WTC11 (cell line): ENCODE measurements at regions not wholly inside any gene's neighbourhood (a gene's known extent, or its start where the extent isn't known, plus 50 kb on each side); places are given as distances from the start of the nearest gene placed in this dataset.

Experiments
- ATAC-seq: fragments of 200-7000 bp; cut with Tn5 transposase; 2 replicates; pipeline ENCODE4 v1.10.0; 2021; ENCODE audit warnings: mild to moderate bottlenecking, moderate library complexity
- CTCF ChIA-PET: fragments of 300-600 bp; sonication (Branson Sonifier 250); formaldehyde crosslinking; loops from one replicate; lab custom pipeline; 2021; ENCODE audit warnings: antibody characterized with exemption; lab: Charles Lee
- POLR2A ChIA-PET: fragments of 350-600 bp; sonication (Branson Sonifier 250); formaldehyde crosslinking; loops from one replicate; lab custom pipeline; 2021; ENCODE audit warnings: antibody characterized with exemption; lab: Charles Lee
- DNase-seq: peaks from one replicate; pipeline ENCODE4 v3.0.0; 2021; ENCODE audit warnings: low spot score
- H3K27ac Mint-ChIP-seq: 2 replicates; pipeline ENCODE4 v1.8.0; 2021; ENCODE audit warnings: mixed read lengths
- H3K27me3 Mint-ChIP-seq: 2 replicates; pipeline ENCODE4 v1.8.0; 2021; ENCODE audit warnings: low read depth, mild to moderate bottlenecking, moderate library complexity, mixed read lengths
- H3K36me3 Mint-ChIP-seq: 2 replicates; pipeline ENCODE4 v1.8.0; 2021; ENCODE audit warnings: mixed read lengths
- H3K4me1 Mint-ChIP-seq: 2 replicates; pipeline ENCODE4 v1.8.0; 2022; ENCODE audit warnings: mixed read lengths
- H3K4me3 Mint-ChIP-seq: 2 replicates; pipeline ENCODE4 v1.8.0; 2021; ENCODE audit warnings: mild to moderate bottlenecking, moderate library complexity, mixed read lengths
- H3K9me3 Mint-ChIP-seq: 2 replicates; pipeline ENCODE4 v1.8.0; 2021; ENCODE audit warnings: mixed read lengths
- ATF1 ChIP-seq: sonication (generic); formaldehyde crosslinking; IDR thresholded peaks from 2 replicates; pipeline ENCODE4 v1.8.1; 2023; ENCODE audit warnings: mild to moderate bottlenecking, moderate library complexity, missing genetic modification reagents
- ESRRA ChIP-seq: sonication (generic); formaldehyde crosslinking; IDR thresholded peaks from 2 replicates; pipeline ENCODE4 v1.8.1; 2022; ENCODE audit warnings: mild to moderate bottlenecking, missing genetic modification reagents, borderline replicate concordance
- RORB ChIP-seq: fragments of 250-450 bp; sonication (Bioruptor Pico); IDR thresholded peaks from 2 replicates; pipeline ENCODE4 v1.9.0; 2021; ENCODE audit warnings: mild to moderate bottlenecking
- SMAD3 ChIP-seq: sonication (generic); formaldehyde crosslinking; IDR thresholded peaks from 2 replicates; pipeline ENCODE4 v1.8.0; 2022; ENCODE audit warnings: missing genetic modification reagents, mild to moderate bottlenecking, borderline replicate concordance
- TEAD1 ChIP-seq: sonication (generic); formaldehyde crosslinking; IDR thresholded peaks from 2 replicates; pipeline ENCODE4 v1.8.0; 2022; ENCODE audit warnings: mild to moderate bottlenecking, missing genetic modification reagents
- ZNF121 ChIP-seq: sonication (generic); formaldehyde crosslinking; IDR thresholded peaks from 2 replicates; pipeline ENCODE4 v1.8.0; 2023; ENCODE audit warnings: missing genetic modification reagents
- ZNF396 ChIP-seq: fragments of 250-450 bp; sonication (Bioruptor Pico); IDR thresholded peaks from 2 replicates; pipeline ENCODE4 v1.8.0; 2021; ENCODE audit warnings: mild to moderate bottlenecking, moderate library complexity, borderline replicate concordance
- ZNF416 ChIP-seq: fragments of 250-450 bp; sonication (Bioruptor Pico); IDR thresholded peaks from 2 replicates; pipeline ENCODE4 v1.9.0; 2021; ENCODE audit warnings: mild to moderate bottlenecking, inconsistent platforms
- ZNF423 ChIP-seq: fragments of 250-450 bp; sonication (Bioruptor Pico); IDR thresholded peaks from 2 replicates; pipeline ENCODE4 v2.1.2; 2022; ENCODE audit warnings: mild to moderate bottlenecking, moderate library complexity
- TF ChIP-seq, protein P1 (sequence below): sonication (generic); formaldehyde crosslinking; IDR thresholded peaks from 2 replicates; pipeline ENCODE4 v1.8.1; 2023; ENCODE audit warnings: mild to moderate bottlenecking, missing genetic modification reagents, moderate library complexity
- TF ChIP-seq, protein P2 (sequence below): fragments of 250-450 bp; sonication (Bioruptor Pico); IDR thresholded peaks from 2 replicates; pipeline ENCODE4 v1.9.0; 2021; ENCODE audit warnings: mild to moderate bottlenecking, borderline replicate concordance
- TF ChIP-seq, protein P3 (sequence below): sonication (generic); formaldehyde crosslinking; IDR thresholded peaks from 2 replicates; pipeline ENCODE4 v1.8.0; 2023; ENCODE audit warnings: mild to moderate bottlenecking, missing genetic modification reagents
- TF ChIP-seq, protein P4 (sequence below): sonication (generic); formaldehyde crosslinking; IDR thresholded peaks from 2 replicates; pipeline ENCODE4 v1.8.1; 2023; ENCODE audit warnings: mild to moderate bottlenecking, missing genetic modification reagents
- TF ChIP-seq, protein P5 (sequence below): sonication (generic); formaldehyde crosslinking; IDR thresholded peaks from 2 replicates; pipeline ENCODE4 v1.8.1; 2023; ENCODE audit warnings: mild to moderate bottlenecking, missing genetic modification reagents
- TF ChIP-seq, protein P6 (sequence below): sonication (generic); formaldehyde crosslinking; IDR thresholded peaks from 2 replicates; pipeline ENCODE4 v1.8.0; 2022; ENCODE audit warnings: mild to moderate bottlenecking, missing genetic modification reagents
- TF ChIP-seq, protein P7 (sequence below): fragments of 250-450 bp; sonication (Bioruptor Pico); conservative IDR thresholded peaks from 2 replicates; pipeline ENCODE4 v1.9.0; 2021; ENCODE audit warnings: mild to moderate bottlenecking

DNA sequence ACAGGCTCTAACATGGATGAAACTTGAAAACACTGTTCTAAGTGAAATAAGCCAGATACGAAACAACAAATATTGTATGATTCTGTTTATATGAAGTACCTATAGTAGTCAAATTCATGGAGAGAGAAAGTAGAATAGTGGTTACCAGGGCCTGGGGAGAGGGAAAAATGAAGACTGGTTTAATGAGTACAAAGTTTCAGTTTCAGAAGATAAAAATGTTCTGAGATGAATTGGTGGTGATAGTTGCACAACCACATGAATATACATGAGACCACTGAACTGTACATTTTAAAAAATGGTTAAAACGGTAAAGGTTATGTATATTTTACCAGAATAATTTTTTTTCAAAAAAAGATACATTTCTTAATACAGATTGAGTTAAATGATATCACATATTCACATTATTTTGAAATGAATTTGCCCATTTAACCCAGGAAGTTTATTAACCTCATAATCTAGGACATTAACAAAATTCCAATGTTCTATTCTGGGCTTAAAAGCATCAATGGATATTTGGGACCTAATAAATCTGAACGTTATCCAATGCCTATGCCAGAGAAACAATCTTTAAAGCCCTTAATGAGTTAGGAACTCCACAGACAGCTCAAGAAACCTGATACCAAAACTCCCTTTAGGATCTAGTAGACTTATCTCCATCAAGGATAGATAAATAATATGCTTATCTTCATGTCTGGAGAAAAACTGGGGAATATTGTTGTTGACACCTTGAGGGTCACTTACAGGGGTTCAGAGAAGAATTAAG is 521.3 kb downstream of the EFNA5 start:
- H3K9me3 Mint-ChIP-seq = no peaks in the 10 kb centered on the region
- ChIA-PET CTCF (no interaction called here), POLR2A (interaction anchor here (0.7 kb wide), 1 partner anchor 122 kb away, joined by 3 read pairs; no protein-coding TSS in a partner anchor)
- H3K4me3 Mint-ChIP-seq = no peak overlapping the region
- DNase-seq (no peak), ATAC-seq (no peak)
- H3K27me3 Mint-ChIP-seq = no peaks in the 10 kb centered on the region
- TF ChIP-seq ZNF423 (CRISPR knock-in tag) (no peak), ZNF416 (CRISPR knock-in tag) (no peak)
- TF ChIP-seq, protein P1, sequence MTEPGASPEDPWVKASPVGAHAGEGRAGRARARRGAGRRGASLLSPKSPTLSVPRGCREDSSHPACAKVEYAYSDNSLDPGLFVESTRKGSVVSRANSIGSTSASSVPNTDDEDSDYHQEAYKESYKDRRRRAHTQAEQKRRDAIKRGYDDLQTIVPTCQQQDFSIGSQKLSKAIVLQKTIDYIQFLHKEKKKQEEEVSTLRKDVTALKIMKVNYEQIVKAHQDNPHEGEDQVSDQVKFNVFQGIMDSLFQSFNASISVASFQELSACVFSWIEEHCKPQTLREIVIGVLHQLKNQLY = no peak
- no peaks in the 10 kb centered on the region for H3K36me3 Mint-ChIP-seq
- H3K4me1 Mint-ChIP-seq = 0 out of 2 replicates have a peak, but pooled peaks cover 4% of the 10 kb centered on the region
- no peak overlapping the region for H3K27ac Mint-ChIP-seq

DNA sequence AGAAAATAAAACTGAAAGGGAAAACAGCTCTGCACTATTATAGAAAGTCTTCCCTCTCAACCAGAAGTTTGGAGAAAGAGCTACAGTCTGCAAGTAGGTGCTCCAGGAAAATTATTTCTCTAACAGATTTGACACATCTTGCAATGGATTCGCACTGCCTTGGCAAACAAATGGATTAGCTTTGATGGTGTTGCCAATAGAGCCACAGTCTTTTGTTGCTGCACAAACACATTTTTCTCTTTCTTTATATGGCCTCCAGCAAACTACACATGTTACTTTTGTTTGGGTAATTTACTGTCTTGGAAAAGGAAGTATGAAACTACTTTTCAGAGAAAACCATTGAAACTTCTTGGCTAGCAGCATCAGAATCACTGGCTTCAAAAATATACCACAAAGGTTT is 523.1 kb downstream of the EFNA5 start:
- ChIA-PET POLR2A (no interaction called here), CTCF (no interaction called here)
- Mint-ChIP-seq H3K4me3 (no peak overlapping the region), H3K27me3 (no peaks in the 10 kb centered on the region), H3K4me1 (0 out of 2 replicates have a peak, but pooled peaks cover 4% of the 10 kb centered on the region), H3K9me3 (no peaks in the 10 kb centered on the region), H3K36me3 (no peaks in the 10 kb centered on the region), H3K27ac (no peak overlapping the region)
- no peak for DNase-seq
- ATAC-seq = no peak
- TF ChIP-seq ATF1 (CRISPR knock-in tag) = no peak
- no peak for TF ChIP-seq TEAD1 (CRISPR knock-in tag)
- no peak for TF ChIP-seq ZNF121
- TF ChIP-seq ZNF396 (CRISPR knock-in tag) = no peak
- TF ChIP-seq, protein P2, sequence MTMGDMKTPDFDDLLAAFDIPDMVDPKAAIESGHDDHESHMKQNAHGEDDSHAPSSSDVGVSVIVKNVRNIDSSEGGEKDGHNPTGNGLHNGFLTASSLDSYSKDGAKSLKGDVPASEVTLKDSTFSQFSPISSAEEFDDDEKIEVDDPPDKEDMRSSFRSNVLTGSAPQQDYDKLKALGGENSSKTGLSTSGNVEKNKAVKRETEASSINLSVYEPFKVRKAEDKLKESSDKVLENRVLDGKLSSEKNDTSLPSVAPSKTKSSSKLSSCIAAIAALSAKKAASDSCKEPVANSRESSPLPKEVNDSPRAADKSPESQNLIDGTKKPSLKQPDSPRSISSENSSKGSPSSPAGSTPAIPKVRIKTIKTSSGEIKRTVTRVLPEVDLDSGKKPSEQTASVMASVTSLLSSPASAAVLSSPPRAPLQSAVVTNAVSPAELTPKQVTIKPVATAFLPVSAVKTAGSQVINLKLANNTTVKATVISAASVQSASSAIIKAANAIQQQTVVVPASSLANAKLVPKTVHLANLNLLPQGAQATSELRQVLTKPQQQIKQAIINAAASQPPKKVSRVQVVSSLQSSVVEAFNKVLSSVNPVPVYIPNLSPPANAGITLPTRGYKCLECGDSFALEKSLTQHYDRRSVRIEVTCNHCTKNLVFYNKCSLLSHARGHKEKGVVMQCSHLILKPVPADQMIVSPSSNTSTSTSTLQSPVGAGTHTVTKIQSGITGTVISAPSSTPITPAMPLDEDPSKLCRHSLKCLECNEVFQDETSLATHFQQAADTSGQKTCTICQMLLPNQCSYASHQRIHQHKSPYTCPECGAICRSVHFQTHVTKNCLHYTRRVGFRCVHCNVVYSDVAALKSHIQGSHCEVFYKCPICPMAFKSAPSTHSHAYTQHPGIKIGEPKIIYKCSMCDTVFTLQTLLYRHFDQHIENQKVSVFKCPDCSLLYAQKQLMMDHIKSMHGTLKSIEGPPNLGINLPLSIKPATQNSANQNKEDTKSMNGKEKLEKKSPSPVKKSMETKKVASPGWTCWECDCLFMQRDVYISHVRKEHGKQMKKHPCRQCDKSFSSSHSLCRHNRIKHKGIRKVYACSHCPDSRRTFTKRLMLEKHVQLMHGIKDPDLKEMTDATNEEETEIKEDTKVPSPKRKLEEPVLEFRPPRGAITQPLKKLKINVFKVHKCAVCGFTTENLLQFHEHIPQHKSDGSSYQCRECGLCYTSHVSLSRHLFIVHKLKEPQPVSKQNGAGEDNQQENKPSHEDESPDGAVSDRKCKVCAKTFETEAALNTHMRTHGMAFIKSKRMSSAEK = no peak
- TF ChIP-seq, protein P3, sequence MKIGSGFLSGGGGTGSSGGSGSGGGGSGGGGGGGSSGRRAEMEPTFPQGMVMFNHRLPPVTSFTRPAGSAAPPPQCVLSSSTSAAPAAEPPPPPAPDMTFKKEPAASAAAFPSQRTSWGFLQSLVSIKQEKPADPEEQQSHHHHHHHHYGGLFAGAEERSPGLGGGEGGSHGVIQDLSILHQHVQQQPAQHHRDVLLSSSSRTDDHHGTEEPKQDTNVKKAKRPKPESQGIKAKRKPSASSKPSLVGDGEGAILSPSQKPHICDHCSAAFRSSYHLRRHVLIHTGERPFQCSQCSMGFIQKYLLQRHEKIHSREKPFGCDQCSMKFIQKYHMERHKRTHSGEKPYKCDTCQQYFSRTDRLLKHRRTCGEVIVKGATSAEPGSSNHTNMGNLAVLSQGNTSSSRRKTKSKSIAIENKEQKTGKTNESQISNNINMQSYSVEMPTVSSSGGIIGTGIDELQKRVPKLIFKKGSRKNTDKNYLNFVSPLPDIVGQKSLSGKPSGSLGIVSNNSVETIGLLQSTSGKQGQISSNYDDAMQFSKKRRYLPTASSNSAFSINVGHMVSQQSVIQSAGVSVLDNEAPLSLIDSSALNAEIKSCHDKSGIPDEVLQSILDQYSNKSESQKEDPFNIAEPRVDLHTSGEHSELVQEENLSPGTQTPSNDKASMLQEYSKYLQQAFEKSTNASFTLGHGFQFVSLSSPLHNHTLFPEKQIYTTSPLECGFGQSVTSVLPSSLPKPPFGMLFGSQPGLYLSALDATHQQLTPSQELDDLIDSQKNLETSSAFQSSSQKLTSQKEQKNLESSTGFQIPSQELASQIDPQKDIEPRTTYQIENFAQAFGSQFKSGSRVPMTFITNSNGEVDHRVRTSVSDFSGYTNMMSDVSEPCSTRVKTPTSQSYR (CRISPR knock-in tag) = no peak
- no peak for TF ChIP-seq SMAD3 (CRISPR knock-in tag)

DNA sequence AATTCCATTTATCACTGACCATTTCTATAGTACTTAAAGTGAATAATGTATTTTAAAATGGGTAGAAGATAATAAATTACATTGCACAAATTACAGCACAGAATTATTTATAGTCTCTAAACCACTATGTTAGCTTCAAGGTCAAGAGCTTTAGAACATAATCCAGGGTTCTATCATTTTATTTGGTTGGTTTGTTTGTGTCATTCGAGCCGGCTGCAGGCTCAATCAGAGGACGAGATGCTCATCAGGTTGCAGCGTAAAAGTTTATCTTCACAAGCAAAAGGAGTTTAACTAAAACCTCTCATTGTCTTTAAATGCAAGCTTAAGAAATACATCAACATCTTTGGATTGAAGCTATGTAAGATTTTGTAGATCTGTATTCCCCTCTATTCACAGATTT is 523.8 kb downstream of the EFNA5 start:
- no peaks in the 10 kb centered on the region for H3K9me3 Mint-ChIP-seq
- POLR2A ChIA-PET = no interaction called here
- 0 out of 2 replicates have a peak, but pooled peaks cover 4% of the 10 kb centered on the region for H3K4me1 Mint-ChIP-seq
- CTCF ChIA-PET = no interaction called here
- ATAC-seq (no peak), DNase-seq (no peak)
- no peak overlapping the region for H3K27ac Mint-ChIP-seq
- no peak overlapping the region for H3K4me3 Mint-ChIP-seq
- no peaks in the 10 kb centered on the region for H3K27me3 Mint-ChIP-seq
- no peaks in the 10 kb centered on the region for H3K36me3 Mint-ChIP-seq
- TF ChIP-seq, protein P4, sequence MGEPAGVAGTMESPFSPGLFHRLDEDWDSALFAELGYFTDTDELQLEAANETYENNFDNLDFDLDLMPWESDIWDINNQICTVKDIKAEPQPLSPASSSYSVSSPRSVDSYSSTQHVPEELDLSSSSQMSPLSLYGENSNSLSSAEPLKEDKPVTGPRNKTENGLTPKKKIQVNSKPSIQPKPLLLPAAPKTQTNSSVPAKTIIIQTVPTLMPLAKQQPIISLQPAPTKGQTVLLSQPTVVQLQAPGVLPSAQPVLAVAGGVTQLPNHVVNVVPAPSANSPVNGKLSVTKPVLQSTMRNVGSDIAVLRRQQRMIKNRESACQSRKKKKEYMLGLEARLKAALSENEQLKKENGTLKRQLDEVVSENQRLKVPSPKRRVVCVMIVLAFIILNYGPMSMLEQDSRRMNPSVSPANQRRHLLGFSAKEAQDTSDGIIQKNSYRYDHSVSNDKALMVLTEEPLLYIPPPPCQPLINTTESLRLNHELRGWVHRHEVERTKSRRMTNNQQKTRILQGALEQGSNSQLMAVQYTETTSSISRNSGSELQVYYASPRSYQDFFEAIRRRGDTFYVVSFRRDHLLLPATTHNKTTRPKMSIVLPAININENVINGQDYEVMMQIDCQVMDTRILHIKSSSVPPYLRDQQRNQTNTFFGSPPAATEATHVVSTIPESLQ (CRISPR knock-in tag) = no peak
- TF ChIP-seq ZNF121 (no peak), ESRRA (CRISPR knock-in tag) (no peak), RORB (CRISPR knock-in tag) (no peak)
- TF ChIP-seq, protein P5, sequence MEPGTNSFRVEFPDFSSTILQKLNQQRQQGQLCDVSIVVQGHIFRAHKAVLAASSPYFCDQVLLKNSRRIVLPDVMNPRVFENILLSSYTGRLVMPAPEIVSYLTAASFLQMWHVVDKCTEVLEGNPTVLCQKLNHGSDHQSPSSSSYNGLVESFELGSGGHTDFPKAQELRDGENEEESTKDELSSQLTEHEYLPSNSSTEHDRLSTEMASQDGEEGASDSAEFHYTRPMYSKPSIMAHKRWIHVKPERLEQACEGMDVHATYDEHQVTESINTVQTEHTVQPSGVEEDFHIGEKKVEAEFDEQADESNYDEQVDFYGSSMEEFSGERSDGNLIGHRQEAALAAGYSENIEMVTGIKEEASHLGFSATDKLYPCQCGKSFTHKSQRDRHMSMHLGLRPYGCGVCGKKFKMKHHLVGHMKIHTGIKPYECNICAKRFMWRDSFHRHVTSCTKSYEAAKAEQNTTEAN (CRISPR knock-in tag) = no peak
- TF ChIP-seq, protein P6, sequence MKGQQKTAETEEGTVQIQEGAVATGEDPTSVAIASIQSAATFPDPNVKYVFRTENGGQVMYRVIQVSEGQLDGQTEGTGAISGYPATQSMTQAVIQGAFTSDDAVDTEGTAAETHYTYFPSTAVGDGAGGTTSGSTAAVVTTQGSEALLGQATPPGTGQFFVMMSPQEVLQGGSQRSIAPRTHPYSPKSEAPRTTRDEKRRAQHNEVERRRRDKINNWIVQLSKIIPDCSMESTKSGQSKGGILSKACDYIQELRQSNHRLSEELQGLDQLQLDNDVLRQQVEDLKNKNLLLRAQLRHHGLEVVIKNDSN (CRISPR knock-in tag) = no peak
- TF ChIP-seq, protein P1 = no peak
- TF ChIP-seq, protein P7, sequence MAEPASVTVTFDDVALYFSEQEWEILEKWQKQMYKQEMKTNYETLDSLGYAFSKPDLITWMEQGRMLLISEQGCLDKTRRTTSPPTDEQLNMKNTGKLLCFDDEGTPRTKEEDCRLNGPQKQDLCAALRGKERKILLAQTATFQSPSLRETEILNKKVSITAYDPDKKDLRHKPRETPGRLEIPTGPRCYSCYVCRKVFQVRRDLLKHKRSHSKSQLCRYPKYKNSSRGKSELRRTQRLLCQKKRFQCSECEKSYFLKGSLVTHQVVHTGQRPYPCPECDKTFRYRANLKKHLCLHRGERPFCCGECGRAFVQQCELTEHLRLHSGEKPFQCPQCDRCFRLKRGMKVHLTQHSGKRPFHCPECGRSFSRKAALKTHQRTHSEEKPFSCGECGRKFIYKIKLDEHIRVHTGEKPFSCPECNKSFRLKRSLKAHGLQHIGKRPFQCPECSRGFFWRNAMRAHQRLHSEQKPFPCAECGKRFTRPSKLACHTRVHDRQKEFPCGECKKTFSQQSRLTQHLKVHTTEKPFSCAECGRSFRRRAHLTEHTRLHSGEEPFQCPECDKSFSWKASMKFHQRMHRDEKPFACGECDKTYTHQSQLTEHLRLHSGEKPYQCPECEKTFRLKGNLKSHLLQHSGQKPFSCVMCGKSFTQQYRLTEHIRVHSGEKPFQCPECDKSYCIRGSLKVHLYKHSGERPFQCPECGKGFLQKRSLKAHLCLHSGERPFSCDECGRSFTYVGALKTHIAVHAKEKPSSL = no peak
